HG02588 (cell line): ENCODE measurements at regions not wholly inside any gene's neighbourhood (a gene's known extent, or its start where the extent isn't known, plus 50 kb on each side); places are given as distances from the start of the nearest gene placed in this dataset.
"Not testable (repeated sequence)": the region's sequence is repeated elsewhere in the genome, so short reads cannot be mapped to it uniquely, and the experiment has no call there.

ENCODE experiments used
- ATAC-seq: cut with Tn5 transposase; IDR thresholded peaks from one replicate; pipeline ENCODE4 v1.9.1; 2021; ENCODE audit warnings: mild to moderate bottlenecking, moderate library complexity; ENCODE audit not compliant: unreplicated experiment

- no peak for ATAC-seq
These were observed 373.5 kb downstream of the HTR1B start for GRCh38 chr6:77089776-77090175.

- ATAC-seq, result not testable (repeated sequence)
These were observed 375.4 kb downstream of the HTR1B start for GRCh38 chr6:77087794-77088318.

DNA sequence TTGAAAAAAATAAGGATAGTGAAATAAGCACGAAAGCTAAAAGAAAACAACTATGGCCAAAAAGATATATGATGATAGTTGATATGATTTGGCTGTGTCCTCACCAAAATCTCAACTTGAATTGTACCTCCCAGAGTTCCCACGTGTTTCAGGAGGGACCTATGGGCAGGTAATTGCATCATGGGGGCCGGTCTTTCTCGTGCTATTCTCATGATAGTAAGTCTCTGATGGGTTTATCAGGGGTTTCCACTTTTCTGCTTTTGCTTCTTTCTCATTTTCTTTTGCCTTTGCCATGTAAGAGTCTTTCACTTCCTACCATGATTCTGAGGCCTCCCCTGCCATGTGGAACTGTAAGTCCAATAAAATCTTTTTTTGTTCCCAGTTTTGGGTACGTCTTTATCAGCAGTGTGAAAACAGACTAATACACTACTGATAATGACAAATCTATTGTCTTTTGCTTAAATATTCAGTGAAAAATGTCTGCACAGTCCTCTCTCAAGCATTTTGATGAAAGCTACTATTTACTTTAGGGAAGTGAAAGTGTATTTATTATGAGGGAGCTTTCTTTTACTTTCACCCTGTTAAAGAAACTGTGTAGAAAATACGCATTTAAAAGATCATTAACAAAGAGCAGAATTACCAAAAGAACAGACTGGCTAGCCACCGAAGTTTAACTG, 389.1 kb downstream of the HTR1B start:
- no peak for ATAC-seq

GRCh38 chr6:77073410-77073760, 389.9 kb downstream of the HTR1B start:
- no peak for ATAC-seq

GRCh38 chr6:77072694-77073409, 390.4 kb downstream of the HTR1B start:
- ATAC-seq, result no peak

DNA sequence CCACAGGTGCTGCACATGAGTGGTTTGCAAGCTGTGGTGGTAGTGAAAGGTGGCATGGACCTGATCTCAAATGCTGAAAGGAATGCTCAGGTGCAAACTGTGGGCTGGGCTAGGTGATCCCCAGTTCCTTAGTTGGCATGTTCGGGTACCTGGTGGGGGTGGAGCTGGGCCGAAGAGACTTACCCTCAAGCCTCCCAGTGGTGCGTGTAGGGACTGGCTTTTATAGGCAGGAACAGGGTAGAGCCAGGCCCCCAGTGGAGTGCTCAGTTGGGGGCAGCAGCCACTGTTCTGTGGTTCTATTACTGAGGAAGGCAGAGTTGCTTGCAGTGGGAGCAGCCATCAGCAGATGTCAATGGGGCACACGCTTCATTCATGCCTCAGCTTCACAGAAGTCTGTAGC, 399.8 kb downstream of the HTR1B start:
- no peak for ATAC-seq

DNA sequence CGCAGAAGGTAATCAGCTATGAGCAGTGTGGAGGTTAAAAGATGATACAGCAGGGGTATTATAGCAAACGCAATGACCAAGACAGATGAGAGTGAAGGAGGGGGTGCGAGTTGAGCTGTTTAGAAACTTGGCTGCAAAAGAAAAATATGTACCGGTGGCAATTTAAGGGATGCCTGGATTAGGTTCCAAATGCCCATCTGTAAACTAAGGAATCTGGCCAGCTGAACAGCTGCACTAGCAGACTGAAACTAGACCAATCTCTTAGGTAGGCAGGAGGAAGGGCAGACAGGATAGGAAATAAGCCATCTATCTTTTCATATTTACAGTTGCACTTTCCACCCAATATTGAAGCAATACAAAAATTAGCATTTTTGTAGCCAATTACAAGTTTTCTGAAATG, 407.6 kb downstream of the HTR1B start:
- no peak for ATAC-seq

GRCh38 chr6:77040568-77041195, 422.6 kb downstream of the HTR1B start:
- no peak for ATAC-seq

- ATAC-seq, result no peak
These were observed 424.5 kb downstream of the HTR1B start for GRCh38 chr6:77038807-77039206.

- ATAC-seq, result no peak
These were observed 425.9 kb downstream of the HTR1B start for GRCh38 chr6:77037439-77037838.

- ATAC-seq, result no peak
These were observed 426.9 kb downstream of the HTR1B start for GRCh38 chr6:77036400-77036799.

DNA sequence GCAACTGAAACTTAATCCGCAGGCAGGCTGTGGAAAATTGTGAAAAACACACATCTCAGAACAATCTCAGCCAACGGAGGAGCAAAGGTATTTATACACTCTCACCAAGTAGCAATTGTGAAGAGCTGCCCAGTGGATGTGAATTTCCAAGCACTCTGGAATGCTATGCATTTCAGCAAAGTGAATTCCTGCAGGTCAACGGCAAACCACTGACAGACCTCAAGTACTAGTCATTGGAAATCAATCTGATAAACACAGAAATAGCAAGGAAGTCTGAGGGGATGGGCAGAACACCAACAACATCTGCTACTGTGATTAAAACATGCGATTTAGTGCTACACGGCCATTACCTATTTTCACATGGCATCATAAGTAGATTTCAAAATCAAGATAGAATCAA, 429.1 kb downstream of the HTR1B start:
- no peak for ATAC-seq

DNA sequence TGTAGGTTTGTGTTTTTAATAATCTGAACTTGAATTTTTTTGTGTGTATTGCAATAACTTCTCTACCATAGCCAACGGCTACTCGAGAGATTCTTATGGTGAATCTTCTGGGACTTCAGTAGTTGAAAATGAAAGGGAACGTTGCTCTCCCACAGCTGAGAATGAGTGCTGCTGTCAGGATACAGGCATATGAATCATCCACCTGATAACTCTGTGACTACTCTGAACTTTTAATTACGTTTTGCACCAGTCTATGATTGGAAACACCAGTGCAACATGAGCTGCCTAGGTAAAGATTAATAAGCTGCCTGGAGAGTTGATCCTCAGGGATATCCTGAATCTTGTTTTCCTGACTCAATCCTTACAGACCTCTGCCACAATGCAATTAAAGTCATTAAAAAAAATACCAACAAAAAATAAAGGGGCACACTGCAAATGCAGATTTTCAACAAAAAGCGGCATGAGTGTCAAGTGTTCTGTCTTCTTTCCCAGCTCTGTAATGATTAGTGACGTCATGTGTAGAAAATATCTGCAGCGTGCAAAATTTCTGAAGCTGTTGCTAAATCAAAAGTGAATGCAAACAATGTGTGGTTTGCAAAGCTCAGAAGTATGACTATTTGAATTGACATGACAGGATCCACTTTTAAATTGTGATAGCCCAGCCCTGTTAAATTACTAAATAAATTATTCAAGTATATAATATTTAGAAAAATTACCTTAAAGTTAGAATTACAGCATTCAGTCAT, 432.2 kb downstream of the HTR1B start:
- no peak for ATAC-seq

GRCh38 chr6:77026341-77026740, 436.9 kb downstream of the HTR1B start:
- no peak for ATAC-seq

DNA sequence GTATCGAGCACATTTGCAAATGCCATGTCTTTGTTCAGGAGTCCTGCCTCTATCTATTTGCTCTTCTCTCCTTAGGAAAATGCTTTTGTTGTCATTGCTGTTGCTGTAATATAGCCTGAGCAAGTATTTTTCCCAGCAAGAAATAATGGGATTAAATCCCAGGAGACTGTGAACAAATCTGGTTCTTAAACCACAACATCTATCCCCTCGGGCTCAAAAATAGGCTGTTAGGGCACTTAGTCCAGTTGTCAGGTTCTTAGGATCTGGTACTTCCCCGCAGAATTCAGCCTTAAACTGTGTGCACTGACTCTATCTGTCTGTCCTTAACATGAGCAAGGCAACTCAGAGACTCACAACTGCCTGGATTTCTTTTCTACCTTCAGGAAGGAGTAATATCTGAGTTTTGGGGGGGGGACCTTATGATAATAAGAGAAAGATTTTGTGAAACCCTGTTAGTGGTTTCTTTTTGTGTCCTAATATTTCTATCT, 437.5 kb downstream of the HTR1B start:
- ATAC-seq, result no peak

DNA sequence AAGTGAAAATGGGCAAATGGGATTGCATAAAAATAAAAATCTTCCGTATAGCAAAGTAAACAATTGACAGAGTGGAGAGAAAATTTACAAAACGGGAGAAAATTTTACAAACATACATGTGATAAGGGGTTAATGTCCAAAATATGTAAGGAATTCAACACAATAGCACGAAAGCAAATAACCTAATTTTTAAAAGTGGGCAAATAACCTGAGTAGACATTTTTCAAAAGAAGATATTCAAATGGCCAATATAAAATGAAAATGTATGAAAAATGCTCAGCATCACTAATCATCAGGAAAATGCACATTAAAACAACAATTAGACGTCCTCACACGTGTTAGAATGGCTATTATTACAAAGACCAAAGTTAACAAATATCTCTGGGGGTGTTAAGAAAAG, 441.5 kb downstream of the HTR1B start:
- no peak for ATAC-seq

DNA sequence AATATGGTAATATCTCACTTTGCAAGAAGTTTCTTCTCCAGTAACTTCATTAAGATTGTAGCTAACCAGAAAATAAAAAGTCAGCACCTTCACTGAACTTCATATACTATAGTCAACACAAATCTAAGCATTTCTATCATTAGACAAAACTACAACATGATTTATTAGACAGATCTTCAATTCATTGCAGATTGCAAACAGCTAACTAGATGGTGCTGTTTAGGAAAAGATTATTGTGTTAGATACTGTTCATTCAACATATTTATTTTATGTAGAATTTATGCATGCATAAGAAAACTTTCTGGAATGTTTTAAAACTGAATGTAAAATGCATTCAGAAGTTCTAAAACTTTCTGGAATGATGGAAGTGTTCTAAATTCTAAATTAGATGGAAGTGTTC, 442.1 kb downstream of the HTR1B start:
- no peak for ATAC-seq

GRCh38 chr6:77019081-77019480, 444.2 kb downstream of the HTR1B start:
- no peak for ATAC-seq

DNA sequence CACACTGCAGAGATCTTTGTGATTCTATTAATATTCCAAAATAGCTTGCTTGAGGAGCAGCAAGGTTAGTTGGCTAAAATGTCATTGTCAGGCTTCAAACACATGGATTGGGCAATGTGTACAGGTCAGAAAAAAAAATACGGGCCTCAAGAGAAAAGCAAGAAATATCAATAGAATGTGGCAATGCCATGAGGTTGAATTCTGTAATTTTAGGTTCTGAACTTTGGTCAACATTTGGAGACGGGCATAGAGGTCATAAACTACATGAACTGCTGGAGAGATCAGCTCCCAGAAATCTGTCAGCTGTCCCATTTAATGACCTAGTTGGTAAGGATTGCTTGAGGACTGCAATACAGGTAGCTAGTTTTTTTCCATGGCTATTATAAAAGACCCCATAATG, 445.8 kb downstream of the HTR1B start:
- ATAC-seq, result no peak

- ATAC-seq, result no peak
These were observed 447.9 kb downstream of the HTR1B start for GRCh38 chr6:77015350-77015749.

- ATAC-seq, result no peak
These were observed 451.3 kb downstream of the HTR1B start for GRCh38 chr6:77011929-77012545.
